GM19468 (cell line): ENCODE measurements at regions not wholly inside any gene's neighbourhood (a gene's known extent, or its start where the extent isn't known, plus 50 kb on each side); places are given as distances from the start of the nearest gene placed in this dataset.
"Not testable (repeated sequence)": the region's sequence is repeated elsewhere in the genome, so short reads cannot be mapped to it uniquely, and the experiment has no call there.

Experiments used
- ATAC-seq: cut with Tn5 transposase; IDR thresholded peaks from one replicate; pipeline ENCODE4 v1.9.1; 2021; ENCODE audit warnings: mild to moderate bottlenecking, moderate library complexity, moderate number of reproducible peaks; ENCODE audit not compliant: unreplicated experiment; ENCODE audit errors: extremely low read depth

- no peak for ATAC-seq
These were observed 100.2 kb downstream of the FBXO8 start for GRCh38 chr4:174183259-174183658.

GRCh38 chr4:174181827-174182226, 101.6 kb downstream of the FBXO8 start:
- no peak for ATAC-seq

GRCh38 chr4:174177536-174177935, 105.9 kb downstream of the FBXO8 start:
- ATAC-seq = no peak

GRCh38 chr4:174175836-174176235, 107.6 kb downstream of the FBXO8 start:
- ATAC-seq = not testable (repeated sequence)

GRCh38 chr4:174173360-174173759, 110.1 kb downstream of the FBXO8 start:
- ATAC-seq = no peak

GRCh38 chr4:174172274-174172673, 111.2 kb downstream of the FBXO8 start:
- ATAC-seq = no peak

- ATAC-seq = no peak
These were observed 112.6 kb downstream of the FBXO8 start for GRCh38 chr4:174170906-174171305.

GRCh38 chr4:174170091-174170490, 113.4 kb downstream of the FBXO8 start:
- ATAC-seq = no peak

GRCh38 chr4:174157106-174157607, 126.3 kb downstream of the FBXO8 start:
- no peak for ATAC-seq

GRCh38 chr4:174156239-174156826, 127.1 kb downstream of the FBXO8 start:
- peak; percentile 73 for ATAC-seq

GRCh38 chr4:174154215-174154854, 129.1 kb downstream of the FBXO8 start:
- ATAC-seq = no peak

GRCh38 chr4:174152717-174153466, 130.6 kb downstream of the FBXO8 start:
- no peak for ATAC-seq

- ATAC-seq = no peak
These were observed 135.6 kb downstream of the FBXO8 start for GRCh38 chr4:174147863-174148262.

GRCh38 chr4:174144106-174144505, 139.4 kb downstream of the FBXO8 start:
- no peak for ATAC-seq

GRCh38 chr4:174141876-174142275, 141.6 kb downstream of the FBXO8 start:
- no peak for ATAC-seq

- no peak for ATAC-seq
These were observed 144.9 kb downstream of the FBXO8 start for GRCh38 chr4:174138616-174139015.

GRCh38 chr4:174137698-174138097, 145.8 kb downstream of the FBXO8 start:
- ATAC-seq = no peak

- no peak for ATAC-seq
These were observed 147.5 kb downstream of the FBXO8 start for GRCh38 chr4:174135936-174136406.

GRCh38 chr4:174135530-174135929, 147.9 kb downstream of the FBXO8 start:
- ATAC-seq = no peak

- ATAC-seq = no peak
These were observed 149.1 kb downstream of the FBXO8 start for GRCh38 chr4:174134361-174134760.

- no peak for ATAC-seq
These were observed 149.9 kb downstream of the FBXO8 start for GRCh38 chr4:174133551-174133950.
